ENCODE measurements at regions not wholly inside any gene's neighbourhood (a gene's known extent, or its start where the extent isn't known, plus 50 kb on each side); places are given as distances from the start of the nearest gene placed in this dataset.

DNA sequence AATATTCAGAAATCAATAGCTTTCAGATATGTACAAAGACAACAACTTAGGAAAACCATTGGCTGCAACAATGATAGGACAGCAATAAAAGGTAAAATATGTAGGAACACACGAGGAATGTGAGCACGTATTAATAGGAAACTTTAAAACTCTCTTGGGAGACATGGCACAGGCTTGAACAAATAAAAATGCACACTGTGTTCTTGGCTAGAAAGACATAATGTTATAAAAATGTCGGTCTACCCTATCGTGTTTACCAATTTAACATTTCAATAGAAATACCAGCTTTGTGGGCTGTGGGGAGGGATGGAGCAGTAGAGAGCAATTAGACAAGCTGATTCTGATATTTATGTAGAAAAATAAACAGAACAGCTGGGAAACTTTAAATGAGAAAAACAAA, 69.0 kb upstream of the FAM9B start:
- H3K9me3 ChIP-seq, result no peaks in the 10 kb centered on the region
- intact Hi-C loops (cut with DNase I), result no loop called here
- no peak for TF ChIP-seq CTCF (IDR thresholded peaks at IDR 0.05)
- no peaks in the 10 kb centered on the region for H3K36me3 ChIP-seq
- ATAC-seq (no peak), DNase-seq (no peak)
- no peak overlapping the region for H3K27ac ChIP-seq
- H3K4me3 ChIP-seq, result no peak overlapping the region
- H3K27me3 ChIP-seq, result peaks cover 0 to 3% (median 0%) of the 10 kb centered on the region in 7 donors
- WGBS, 2 donors, result 49 to 67% methylated on average over 4 of the region's 4 CpGs
- H3K4me1 ChIP-seq, result no peaks in the 10 kb centered on the region

DNA sequence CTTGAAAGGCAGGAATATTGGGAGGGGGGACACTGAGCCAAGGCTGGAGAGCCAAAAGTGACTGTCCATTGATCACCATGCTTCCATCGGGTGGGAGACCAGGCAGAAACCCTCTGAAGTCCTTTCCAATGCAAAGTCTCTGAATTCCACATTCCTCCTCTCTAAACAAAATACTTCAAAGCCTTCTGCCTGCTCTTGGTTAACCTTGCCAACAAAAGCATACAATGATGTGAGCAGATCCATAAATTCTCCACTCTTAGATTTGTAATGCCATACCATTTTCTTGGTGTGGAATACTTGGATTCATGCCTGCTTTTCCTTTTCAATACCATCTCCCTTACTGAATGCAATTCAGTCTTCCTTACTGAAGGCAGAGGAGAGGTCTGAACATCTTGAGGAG, 74.1 kb upstream of the FAM9B start:
- Histone ChIP-seq H3K36me3 (no peaks in the 10 kb centered on the region), H3K27ac (no peak overlapping the region), H3K4me1 (no peaks in the 10 kb centered on the region), H3K27me3 (peaks cover 0 to 26% (median 0%) of the 10 kb centered on the region in 7 donors), H3K9me3 (no peaks in the 10 kb centered on the region), H3K4me3 (no peak overlapping the region)
- DNase-seq (no peak), ATAC-seq (no peak)
- 63 to 100% methylated on average over 1 of the region's 1 CpG for WGBS, 2 donors
- intact Hi-C loops (cut with DNase I), result no loop called here
- no peak for TF ChIP-seq CTCF (IDR thresholded peaks at IDR 0.05)

GRCh38 chrX:9110808-9111207, 76.9 kb upstream of the FAM9B start:
- intact Hi-C loops (cut with DNase I), result no loop called here
- WGBS, 2 donors, result 38 to 74% methylated on average over 5 of the region's 5 CpGs
- TF ChIP-seq CTCF (IDR thresholded peaks at IDR 0.05), result no peak
- Histone ChIP-seq H3K36me3 (no peaks in the 10 kb centered on the region), H3K4me1 (no peaks in the 10 kb centered on the region), H3K4me3 (no peak overlapping the region), H3K27me3 (peaks cover 0 to 26% (median 0%) of the 10 kb centered on the region in 7 donors), H3K27ac (no peak overlapping the region), H3K9me3 (no peaks in the 10 kb centered on the region)
- DNase-seq (no peak), ATAC-seq (no peak)

DNA sequence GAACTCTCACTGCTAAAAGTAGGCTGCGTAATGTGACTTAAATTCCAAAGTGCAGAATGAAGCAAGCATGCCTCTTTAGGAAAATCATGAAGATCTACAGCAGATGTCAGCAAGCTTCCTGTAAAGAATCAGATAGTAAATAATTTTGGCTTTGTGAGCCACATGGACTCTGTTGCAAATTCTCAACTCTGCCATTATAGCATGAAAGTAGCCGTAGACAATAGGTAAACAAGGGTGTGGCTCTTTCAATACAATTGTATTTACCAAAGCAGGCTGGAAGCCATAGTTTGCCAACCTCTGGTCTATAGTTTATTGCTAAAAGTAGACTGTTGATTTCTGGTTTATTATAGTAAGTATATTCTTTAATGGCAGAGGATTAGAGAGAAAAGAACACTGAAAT, 80.3 kb upstream of the FAM9B start:
- Histone ChIP-seq H3K9me3 (no peaks in the 10 kb centered on the region), H3K4me1 (no peaks in the 10 kb centered on the region), H3K36me3 (no peaks in the 10 kb centered on the region), H3K27me3 (peaks cover 0 to 18% (median 0%) of the 10 kb centered on the region in 7 donors), H3K4me3 (no peak overlapping the region), H3K27ac (no peak overlapping the region)
- TF ChIP-seq CTCF (IDR thresholded peaks at IDR 0.05), result no peak
- 86 to 91% methylated on average over 2 of the region's 2 CpGs for WGBS, 2 donors
- intact Hi-C loops (cut with DNase I), result no loop called here
- DNase-seq (no peak), ATAC-seq (no peak)

DNA sequence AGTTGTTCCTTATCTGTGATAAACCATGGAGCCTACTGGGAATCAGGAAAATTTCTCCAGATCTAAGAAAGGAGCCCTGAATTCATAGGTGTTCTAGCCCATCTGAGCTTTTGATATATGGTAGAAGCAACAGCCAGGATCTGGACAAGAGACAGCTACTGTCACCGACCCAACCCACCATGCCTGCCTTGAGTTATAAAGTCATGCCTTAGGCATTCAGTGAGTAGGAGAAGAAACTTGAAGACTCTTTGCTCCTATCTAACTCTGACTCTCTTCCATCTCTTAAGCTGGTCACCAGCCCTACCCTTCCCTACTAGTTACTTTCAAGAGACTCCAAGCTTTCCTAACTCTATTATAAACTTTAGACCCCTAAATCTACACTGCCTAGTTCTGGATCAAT, 83.9 kb upstream of the FAM9B start:
- intact Hi-C loops (cut with DNase I), result no loop called here
- no peak for TF ChIP-seq CTCF (IDR thresholded peaks at IDR 0.05)
- no peak for DNase-seq
- 74 to 90% methylated on average over 1 of the region's 1 CpG for WGBS, 2 donors
- Histone ChIP-seq H3K27me3 (no peaks in the 10 kb centered on the region), H3K9me3 (no peaks in the 10 kb centered on the region), H3K4me1 (no peaks in the 10 kb centered on the region), H3K27ac (no peak overlapping the region), H3K36me3 (no peaks in the 10 kb centered on the region), H3K4me3 (no peak overlapping the region)
- no peak for ATAC-seq

All from heart right ventricle (tissue), 16 donors.